ENCODE measurements at regions not wholly inside any gene's neighbourhood (a gene's known extent, or its start where the extent isn't known, plus 50 kb on each side); places are given as distances from the start of the nearest gene placed in this dataset.
"Not testable (repeated sequence)": the region's sequence is repeated elsewhere in the genome, so short reads cannot be mapped to it uniquely, and the experiment has no call there.

DNA sequence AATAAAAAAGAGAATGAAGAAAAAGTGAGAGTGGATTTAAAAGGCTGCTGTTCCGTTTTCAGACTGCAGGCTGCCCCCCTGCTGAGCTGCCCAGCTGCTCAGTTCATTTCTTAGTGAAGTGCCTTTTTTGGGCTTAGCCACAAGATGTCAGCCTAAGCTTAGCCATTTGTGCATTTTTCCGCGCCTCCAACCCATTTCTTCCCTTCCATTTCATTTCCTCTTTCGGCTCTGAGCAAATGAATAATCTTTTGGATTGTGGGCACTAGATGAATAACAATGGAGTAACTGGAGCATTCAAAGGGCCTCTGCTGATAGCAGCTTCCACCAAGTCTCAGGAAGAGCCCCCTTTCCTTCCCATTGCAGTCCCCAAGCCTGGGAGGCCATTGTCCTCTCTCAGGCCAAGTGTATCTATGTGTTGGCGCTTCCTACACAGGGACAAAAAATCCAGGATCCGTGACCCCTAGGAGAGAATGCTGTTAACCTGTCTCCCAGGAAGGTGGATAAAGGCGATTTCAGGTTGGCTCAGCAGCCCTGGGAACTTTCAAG, 83.5 kb upstream of the SPTLC3 start:
- peak; percentile 40 for DNase-seq

DNA sequence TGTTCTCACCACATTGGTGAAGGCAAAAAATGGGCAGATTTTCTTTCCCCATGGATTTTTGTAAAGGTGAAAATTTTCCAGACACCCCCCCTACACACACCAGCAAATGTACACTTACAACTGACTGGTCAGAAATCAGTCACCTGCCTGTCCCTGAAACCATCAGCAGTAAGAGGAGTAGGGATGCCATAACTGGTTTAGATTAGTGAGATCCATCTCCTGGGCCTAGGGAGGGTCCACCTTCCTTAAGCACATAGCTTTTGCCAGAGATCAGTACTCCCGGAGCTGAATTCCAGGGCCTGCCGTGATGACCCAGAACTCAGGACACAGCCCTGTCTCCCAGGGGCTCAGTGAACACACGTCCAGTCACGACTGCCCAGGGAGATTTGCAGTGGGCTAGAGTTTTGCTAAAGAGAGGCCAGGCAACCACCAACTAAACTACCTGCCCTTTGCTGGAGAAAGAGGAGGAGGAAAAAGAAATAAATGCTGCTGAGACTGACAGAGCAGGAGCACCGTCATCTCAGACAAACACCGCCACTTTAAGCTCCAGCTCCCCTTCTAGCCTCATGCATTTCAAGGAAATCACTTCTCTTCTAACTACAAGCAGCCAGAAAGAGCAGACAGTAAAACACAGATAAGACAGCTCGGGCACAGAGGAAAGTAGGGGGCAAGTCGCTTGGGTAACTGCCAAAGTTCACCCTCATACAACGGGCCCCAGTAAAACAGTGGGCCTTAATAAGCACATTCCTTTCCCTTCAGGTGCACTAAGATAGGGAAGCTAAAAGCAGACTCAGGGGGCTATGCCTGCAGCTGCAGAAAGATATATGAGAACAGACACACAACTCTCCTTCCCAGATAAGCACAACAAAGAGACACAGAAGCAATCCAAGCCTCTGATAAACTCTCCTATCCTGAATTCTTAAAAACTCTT, 82.6 kb upstream of the SPTLC3 start:
- no peak for DNase-seq

DNA sequence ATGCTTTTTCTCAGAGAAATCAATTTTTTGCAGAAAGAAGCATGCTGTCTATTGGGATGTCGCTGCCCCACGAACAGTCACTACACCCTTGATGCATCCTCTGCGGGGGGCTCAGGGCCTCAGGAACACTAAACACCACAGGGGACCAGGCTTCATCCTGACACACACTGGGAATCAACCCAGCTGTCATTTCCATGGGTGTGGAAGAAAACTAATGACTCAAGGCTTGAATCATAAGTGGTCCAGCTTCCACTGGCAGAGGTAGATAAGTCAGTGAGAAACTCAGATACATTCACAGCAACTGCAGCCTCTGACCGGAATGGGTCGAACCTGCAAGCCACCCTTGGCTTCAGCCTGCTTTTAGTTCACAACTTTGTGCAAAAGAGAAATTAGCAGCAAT, 81.3 kb upstream of the SPTLC3 start:
- no peak for DNase-seq

GRCh38 chr20:12928358-12928754, 80.4 kb upstream of the SPTLC3 start:
- no peak for DNase-seq

GRCh38 chr20:12928755-12929401, 79.9 kb upstream of the SPTLC3 start:
- DNase-seq = no peak

GRCh38 chr20:12936020-12936419, 72.8 kb upstream of the SPTLC3 start:
- DNase-seq = no peak

DNA sequence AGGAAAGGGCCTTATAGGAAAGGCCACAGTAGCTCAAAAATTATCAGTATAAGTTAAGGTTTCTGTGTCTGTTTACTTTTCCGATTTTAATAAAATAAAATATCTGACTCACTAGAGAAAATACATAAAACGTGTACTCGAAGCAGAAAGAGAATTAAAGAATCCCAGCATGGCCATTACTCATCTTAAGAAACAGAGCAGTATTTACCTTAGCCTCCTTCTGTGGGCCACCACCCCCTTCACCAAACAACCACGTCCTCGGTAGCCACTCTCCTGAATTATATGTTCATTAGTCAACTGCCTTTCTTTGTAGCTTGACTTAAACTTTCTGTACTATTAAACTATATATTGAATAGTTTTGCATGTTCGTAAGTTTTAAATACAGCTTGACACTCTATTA, 72.2 kb upstream of the SPTLC3 start:
- DNase-seq = no peak

GRCh38 chr20:12941025-12941424, 67.7 kb upstream of the SPTLC3 start:
- no peak for DNase-seq

GRCh38 chr20:12942123-12942522, 66.6 kb upstream of the SPTLC3 start:
- no peak for DNase-seq

- DNase-seq = no peak
Observed at GRCh38 chr20:12946789-12947188, 62.0 kb upstream of the SPTLC3 start.

GRCh38 chr20:12947691-12948090, 61.1 kb upstream of the SPTLC3 start:
- no peak for DNase-seq

DNA sequence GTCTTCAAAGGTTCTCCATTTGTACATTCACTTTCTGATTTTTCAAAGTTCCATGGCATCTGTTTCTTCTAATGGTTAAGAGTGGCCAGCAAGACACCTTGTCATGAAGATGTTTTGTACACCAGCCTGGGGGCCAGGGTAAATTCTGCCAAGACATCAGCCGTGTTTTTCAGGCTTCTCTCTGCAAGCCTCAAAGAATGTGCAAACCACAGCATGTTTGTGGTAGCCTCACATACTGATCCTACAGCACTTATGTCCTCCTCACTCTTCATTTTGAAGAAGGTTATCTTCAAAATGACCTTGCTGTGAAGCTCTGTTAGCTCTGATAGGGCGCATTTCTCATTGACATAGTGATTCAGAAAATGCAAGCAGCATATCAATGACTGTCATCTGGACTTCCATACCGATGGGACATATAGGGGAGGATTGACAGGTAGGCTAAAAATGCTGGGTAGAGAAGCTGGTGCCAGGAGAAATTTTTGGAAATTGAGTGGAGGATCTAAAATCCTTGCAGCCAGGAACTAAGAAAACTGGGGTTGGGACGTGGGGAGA, 59.3 kb upstream of the SPTLC3 start:
- DNase-seq = no peak

DNA sequence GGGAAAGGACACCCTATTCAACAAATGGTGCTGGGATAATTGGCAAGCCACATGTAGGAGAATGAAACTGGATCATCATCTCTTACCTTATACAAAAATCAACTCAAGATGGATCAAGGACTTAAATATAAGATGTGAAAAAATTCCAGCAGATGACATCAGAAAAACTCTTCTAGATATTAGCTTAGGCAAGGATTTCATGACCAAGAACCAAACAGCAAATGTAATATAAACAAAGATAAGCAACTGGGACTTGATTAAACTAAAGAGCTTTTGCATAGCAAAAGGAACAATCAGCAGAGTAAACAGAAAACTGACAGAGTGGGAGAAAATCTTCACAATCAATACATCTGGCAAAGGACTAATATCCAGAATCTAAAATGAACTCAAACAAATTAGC, 54.5 kb upstream of the SPTLC3 start:
- not testable (repeated sequence) for DNase-seq

DNA sequence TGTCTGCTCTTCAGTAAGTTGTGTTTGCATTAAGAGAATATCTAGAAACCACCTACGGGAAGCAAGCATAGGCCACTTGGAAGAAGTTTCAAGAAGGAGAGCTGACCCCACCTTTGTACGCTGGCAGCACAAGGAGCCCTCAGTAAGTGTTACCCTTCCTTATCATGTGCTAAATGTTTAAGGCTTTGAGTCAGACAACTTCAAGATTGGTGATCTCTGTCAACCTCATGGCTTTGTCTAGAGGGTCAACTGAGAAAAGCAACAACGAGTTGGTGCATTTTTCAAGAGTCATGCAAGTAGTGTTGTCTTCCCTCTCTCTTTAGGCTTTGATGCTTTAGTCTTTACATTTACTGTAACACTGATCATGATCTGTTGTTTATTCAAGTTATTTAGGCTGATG, 53.2 kb upstream of the SPTLC3 start:
- DNase-seq = no peak

DNA sequence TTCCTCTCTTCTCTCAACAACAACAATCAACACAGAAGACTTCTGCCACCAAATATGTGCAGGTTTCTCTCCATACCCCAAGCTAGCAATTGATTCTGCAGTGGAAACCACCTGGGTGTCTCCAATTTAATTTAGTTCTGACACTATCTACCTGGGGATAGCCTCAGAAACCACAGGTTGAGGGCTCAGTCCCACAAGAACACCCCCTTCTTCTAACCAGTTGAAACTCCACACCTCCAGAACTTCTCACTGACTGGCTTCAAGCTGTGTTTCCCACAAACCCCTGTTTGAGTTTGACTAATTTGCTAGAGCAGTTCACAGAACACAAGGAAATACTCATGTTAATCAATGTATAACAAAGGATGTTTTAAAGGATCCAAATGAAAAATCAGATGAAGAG, 52.5 kb upstream of the SPTLC3 start:
- no peak for DNase-seq

- DNase-seq = no peak
Observed at GRCh38 chr20:12957968-12958367, 50.8 kb upstream of the SPTLC3 start.
